HEK293T (cell line): ENCODE measurements at regions not wholly inside any gene's neighbourhood (a gene's known extent, or its start where the extent isn't known, plus 50 kb on each side); places are given as distances from the start of the nearest gene placed in this dataset.

Source experiments
- CTBP1 ChIP-seq: fragments of 450-650 bp; IDR thresholded peaks from 2 replicates; pipeline ENCODE4 v1.6.1; 2016; ENCODE audit warnings: borderline replicate concordance
- FOXA1 ChIP-seq: fragments of 450-650 bp; IDR thresholded peaks from 2 replicates; pipeline ENCODE4 v1.6.1; 2016; ENCODE audit warnings: mild to moderate bottlenecking
- FOXM1 ChIP-seq: fragments of 450-650 bp; IDR thresholded peaks from 2 replicates; pipeline ENCODE4 v1.6.1; 2017; ENCODE audit warnings: mild to moderate bottlenecking, borderline replicate concordance
- NFRKB ChIP-seq: fragments of 450-650 bp; IDR thresholded peaks from 2 replicates; pipeline ENCODE4 v1.6.1; 2016; ENCODE audit warnings: mild to moderate bottlenecking, moderate library complexity
- TARDBP ChIP-seq: fragments of 450-650 bp; IDR thresholded peaks from 2 replicates; pipeline ENCODE4 v1.6.1; 2016

DNA sequence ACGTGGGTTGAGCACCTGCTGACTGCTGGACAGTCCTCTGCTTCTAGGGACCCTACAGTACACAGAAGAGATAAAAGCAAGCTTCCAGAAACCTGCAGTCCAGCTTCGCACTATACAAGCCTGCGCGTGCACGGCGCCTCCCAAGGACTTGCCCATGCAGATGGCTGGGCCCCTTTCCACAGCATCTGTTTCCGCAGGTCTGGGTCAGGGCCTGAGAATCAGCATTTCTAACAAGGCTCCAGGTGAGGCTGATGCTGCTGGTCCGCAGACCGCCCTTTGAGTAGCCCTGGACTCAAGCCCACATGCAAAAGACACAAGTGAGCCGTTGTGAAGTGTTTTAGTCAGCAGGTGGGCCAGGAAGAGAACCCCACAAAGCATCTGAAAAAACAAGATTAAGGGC lies 133.1 kb downstream of the HSD17B3 start:
- no peak for TF ChIP-seq NFRKB
- no peak for TF ChIP-seq CTBP1
- TF ChIP-seq FOXA1: no peak
- TF ChIP-seq FOXM1: no peak
- TF ChIP-seq TARDBP: no peak
